NB4 (cell line): ENCODE measurements at regions not wholly inside any gene's neighbourhood (a gene's known extent, or its start where the extent isn't known, plus 50 kb on each side); places are given as distances from the start of the nearest gene placed in this dataset.

Experiments
- MYC ChIP-seq: IDR thresholded peaks from 2 replicates; pipeline ENCODE4 v1.6.1; 2011; ENCODE audit warnings: low read depth, low read length
- TF ChIP-seq, protein P1 (sequence below): IDR thresholded peaks from one replicate; pipeline ENCODE4 v1.5.1; 2012; ENCODE audit warnings: low read depth, low read length

DNA sequence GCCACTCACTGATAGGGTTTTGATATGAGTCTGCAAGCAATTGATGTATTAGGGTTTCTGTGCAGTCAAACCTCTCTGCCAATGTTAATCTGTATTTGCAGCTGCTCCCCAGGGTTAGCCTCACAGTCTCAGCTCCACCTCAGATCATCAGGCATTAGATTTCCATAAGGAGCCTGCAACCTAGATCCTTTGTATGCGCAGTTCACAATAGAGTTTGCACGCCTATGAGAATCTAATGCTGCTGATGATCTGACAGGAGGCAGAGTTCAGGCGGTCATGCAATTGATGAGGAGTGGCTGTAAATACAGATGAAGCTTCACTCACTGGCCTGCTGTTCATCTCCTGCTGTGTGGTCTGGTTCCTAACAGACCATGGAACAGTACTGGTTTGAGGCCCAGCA, 280.6 kb downstream of the PAPSS1 start:
- TF ChIP-seq, protein P1, sequence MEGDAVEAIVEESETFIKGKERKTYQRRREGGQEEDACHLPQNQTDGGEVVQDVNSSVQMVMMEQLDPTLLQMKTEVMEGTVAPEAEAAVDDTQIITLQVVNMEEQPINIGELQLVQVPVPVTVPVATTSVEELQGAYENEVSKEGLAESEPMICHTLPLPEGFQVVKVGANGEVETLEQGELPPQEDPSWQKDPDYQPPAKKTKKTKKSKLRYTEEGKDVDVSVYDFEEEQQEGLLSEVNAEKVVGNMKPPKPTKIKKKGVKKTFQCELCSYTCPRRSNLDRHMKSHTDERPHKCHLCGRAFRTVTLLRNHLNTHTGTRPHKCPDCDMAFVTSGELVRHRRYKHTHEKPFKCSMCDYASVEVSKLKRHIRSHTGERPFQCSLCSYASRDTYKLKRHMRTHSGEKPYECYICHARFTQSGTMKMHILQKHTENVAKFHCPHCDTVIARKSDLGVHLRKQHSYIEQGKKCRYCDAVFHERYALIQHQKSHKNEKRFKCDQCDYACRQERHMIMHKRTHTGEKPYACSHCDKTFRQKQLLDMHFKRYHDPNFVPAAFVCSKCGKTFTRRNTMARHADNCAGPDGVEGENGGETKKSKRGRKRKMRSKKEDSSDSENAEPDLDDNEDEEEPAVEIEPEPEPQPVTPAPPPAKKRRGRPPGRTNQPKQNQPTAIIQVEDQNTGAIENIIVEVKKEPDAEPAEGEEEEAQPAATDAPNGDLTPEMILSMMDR = no peak
- no peak for TF ChIP-seq MYC
